HG03045 (cell line): ENCODE measurements at regions not wholly inside any gene's neighbourhood (a gene's known extent, or its start where the extent isn't known, plus 50 kb on each side); places are given as distances from the start of the nearest gene placed in this dataset.

Experiments used
- ATAC-seq: cut with Tn5 transposase; IDR thresholded peaks from one replicate; pipeline ENCODE4 v1.9.1; 2021; ENCODE audit warnings: mild to moderate bottlenecking, moderate library complexity; ENCODE audit not compliant: unreplicated experiment

DNA sequence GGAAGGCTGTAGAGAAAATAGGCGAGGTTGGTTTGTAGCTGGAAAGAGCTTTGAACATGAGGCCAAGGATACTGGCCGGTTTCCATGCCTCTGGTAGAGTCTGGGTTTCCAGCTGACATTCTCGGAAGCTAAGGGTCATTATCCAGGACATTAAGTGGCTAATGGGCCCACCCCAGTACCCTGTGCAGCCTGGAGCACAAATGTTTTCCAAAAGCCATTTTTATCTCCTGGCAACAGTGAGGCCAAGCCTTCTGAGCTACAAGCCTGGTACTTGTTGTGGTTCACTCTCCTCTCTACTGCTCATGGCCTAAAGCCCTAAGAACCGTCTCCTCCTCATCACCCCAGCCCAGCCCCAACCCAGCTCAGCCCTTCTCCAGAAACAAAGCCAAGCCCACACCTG lies 122.9 kb downstream of the DMRTA2 start:
- no peak for ATAC-seq

DNA sequence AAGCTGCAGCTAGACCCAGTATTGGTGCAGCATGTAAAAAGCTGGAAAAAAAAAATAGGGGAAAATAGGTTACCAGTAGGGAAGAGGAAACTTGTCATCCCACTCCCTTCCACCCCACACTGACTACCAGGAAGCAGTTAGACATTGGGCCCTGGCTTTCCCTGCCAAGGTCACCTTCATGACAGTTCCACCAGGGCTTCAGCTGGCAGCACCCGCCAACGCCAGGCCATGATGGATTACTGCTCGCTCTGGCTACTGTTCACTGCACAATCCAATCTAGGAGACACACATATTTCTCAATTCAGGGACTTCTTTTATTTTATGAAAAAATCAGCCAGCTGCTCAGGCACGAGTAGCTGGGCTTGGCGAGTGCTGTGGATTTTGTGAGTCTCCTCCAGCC lies 127.7 kb downstream of the DMRTA2 start:
- no peak for ATAC-seq

DNA sequence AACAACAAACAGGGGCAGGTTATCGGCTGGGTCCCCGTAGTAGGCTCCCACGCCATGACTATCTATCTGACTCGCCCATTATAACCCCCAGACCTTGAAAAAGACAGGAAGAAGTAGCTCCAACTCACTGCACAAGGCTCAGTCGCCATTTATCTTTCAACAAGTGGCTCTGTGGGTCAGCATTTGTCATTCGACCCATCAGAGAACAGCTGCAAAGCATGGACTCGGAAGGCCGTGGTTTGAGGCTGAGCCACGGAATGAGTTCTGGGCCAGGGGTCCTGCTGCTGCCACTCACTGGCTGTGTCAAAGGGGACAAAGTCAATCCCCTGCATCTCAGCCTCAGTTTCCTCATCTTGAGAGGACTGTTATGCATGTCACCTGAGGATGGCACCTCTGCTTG lies 131.0 kb downstream of the DMRTA2 start:
- ATAC-seq: no peak

DNA sequence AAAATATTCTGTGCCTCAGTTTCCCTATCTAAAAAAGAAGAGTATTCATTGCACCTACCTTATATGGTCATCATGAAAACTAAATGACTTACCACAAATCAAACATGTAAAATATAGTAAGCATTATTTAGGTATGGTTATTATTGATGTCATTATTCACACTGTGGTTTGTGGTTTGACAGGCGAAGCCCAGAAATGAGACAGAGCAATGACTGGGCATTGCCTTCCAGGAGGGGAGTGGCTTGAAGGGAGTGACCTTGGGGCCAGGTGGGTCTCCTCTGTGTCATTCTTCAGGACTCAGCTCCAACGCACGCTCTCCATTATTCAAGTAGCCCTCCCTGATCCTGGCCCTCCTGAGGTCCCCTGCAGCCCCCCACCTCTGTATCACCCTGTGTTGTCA lies 133.7 kb downstream of the DMRTA2 start:
- ATAC-seq: no peak

DNA sequence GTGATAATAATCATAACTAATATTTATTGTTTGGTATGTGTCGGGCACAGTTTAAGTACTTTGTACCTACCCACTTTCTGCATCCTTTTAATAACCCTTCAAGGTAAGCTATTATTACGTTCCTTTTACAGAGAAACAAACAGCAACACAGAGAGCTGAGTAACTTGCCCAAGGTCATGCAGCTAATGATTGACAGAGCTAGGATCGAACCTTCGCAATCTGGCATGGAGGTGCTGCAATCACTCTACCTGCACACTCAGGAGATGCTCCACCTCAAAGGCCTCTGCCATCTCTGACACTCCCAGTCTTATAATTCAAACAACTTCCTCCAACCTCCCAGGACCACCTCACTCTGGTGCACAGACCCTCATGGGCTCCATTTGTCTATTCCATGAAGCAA lies 137.2 kb downstream of the DMRTA2 start:
- ATAC-seq: no peak

DNA sequence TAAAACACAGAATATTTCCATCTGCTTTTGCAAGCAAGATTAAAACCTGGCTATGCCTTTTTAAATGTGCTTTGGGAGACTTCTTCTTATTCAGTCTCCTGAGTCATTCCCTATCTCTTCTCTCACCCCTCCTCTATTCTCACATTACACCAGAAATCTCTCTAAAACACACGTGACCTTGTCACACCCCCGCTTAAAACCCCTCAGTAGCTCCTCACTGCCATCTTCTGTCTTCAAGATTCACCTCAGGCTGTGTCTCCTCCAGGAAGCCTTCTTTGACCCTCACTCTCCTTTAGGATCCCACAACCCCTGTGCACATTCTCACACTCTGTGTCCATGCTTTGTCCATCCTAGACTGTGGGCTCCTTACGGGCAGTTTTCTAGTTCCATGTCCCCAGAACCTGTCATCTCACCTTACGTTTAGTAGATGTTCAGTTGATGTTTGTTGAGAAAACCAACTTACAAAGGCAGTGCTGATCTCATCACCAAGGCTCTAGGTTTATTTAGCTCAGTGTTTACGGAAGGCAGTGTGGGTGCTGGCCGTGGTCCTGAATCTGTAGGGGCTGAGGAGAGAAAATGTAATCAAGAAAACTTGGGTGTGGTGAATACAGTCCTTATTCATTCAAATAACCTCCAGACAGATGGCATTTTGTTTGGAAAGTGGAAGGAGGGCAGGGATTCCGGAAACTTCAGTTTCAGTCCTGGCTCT lies 143.5 kb downstream of the DMRTA2 start:
- ATAC-seq: no peak

DNA sequence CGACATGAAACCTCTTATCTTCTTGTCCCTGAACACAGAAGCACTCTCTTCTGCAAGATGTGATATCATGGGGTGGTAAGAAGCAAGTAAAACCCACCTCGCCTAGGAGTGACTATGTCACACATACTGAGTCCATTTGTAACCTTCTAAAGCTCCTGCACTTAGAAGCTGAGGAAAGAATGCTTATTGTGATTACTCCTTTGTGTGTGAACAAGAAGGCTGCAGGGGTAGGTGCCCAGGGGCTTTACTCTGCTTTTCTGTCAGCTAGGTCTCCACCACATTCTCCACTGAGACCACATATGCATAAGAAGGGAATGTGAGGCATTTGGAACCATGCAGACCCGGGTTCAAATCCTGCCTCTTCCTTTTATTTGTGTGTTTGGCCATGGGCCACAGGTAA lies 144.3 kb downstream of the DMRTA2 start:
- ATAC-seq: no peak

DNA sequence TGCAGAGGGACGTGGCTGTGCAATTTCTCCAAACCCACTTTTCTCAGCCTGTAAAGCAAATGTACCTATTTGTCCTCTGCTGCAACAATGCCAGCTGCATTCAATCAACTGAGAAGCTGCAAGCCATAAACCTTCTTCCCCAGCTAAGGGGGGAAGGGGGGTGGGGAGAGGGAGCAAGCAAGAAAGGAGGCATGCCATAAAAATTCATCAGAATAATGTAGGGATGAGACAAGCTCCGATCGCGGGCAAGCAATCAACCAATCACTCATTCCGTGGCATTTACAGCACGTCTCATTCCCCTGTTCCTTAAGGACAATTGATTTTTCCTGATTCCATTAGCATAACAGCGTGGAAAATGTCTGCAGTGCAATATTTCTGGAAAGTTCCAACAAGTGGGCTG lies 144.8 kb downstream of the DMRTA2 start:
- ATAC-seq: no peak

DNA sequence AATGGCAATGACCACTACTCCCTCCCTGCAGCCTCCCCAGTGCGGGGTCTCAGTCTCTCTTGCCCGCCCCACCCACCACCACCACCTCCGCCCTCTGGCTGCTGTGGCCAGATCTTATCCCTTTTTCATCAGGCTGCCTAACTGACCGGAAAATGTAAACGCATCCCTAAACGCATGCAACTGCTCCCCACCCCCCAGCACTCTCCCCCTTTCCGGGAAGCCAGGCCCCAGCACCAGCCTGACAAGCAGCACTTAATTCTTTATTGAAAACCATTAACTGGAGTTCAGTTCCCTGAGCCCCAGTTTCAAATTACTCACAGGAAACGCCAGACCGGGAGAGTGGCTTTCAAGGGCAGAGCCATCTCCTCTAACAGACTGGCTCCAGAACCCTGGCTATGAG lies 147.7 kb downstream of the DMRTA2 start:
- ATAC-seq: no peak

DNA sequence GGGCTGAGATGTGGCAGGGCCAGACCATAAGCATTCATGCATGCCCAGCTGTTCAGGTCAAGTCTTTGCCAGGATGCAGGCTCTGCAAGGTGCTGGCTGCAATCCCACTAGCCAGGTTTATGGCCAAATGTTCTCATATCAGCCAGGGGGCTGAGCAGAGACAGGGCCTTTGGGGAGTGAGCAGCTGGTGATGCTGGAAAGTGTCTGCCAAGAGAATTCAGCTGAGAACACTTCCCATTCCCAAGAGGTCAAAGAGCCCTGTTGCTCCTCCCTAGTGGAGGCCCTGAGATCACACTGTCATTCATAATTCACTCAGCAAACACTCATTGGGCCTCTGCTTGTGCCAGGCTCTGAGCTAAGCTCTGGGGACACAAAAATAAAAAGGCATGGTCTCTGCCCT lies 150.3 kb downstream of the DMRTA2 start:
- no peak for ATAC-seq

DNA sequence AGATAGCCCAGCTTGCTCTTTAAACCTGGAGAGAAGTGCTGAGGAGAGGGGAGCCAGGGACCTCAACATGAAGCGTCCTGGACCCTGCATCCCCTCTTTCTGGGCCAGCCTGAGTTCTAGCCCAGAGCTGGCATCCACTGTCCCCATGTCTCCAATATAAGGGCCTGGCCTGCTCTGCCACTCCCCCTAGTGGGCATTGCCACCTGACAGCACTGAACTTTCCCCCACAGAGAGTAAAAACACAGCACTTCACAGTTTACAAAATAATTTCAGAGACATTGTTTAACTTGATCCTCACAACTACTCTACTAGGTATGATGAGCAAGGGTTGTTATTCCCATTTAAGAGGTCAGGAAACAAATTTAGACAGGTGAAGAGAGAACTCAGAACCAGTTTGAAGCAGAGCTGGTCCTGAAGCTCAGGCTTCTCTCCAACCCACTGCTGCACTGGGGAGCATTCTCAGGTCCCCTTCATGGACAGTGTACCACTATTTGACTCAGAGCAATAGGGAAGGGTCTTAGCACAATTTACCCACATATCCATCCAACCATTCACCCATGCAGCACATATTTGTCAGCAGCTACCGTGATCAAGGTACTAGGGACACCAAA lies 151.2 kb downstream of the DMRTA2 start:
- ATAC-seq: peak; percentile 61

DNA sequence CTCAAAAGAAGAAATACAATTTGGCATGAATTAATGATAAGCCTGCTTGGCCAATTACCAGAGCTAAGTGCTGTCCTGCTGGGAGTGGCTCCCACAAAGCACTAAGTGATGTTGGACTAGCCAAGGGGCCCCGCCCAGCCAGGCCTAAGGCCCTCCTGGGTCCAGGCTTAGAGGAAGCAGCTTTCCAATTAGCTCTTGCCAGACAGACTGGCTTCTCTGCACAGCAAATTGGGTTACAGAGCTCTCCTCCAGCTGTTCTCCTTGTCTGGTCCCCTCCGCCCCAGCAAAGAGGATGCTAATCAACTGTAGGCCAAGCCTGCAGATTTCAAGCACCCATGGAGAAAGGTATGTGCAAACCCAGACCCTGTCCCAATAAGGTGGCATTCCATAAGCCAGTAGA lies 151.9 kb downstream of the DMRTA2 start:
- no peak for ATAC-seq

DNA sequence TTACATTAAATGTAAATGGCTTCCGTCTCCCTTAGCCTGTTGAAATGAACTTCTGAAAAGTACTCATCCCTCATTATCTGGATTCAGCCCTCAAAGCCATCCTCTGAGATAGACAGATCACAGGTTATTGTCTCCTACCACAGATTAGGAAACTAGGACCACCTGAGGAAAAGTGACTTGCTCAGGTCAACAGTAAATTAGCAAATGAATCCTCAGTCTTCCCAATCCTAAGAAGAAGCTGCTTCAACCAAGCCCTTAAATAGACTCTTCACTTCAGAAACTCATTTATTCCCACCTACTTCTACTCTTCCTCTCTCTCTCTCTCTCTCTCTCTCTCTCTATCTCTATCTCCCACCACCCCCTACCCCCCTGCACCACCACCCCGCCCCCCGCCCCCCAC lies 152.3 kb downstream of the DMRTA2 start:
- no peak for ATAC-seq

DNA sequence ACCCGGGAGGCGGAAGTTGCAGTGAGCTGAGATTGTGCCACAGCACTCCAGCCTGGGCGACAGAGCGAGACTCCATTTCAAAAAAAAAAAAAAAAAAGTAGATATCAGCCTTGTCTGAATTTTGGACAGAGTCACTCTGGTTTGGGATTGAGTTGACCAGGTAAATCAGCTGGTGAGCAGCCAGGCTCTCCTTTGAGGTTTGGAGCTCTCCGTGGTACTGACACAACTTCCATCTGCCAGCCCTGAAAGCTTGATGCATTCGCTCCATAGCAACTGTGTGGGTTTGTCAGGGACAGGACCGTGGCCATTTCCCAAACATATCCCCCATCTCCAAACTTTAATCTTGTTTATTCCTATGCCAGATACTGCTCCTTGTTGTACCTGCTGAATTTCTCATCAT lies 155.2 kb downstream of the DMRTA2 start:
- no peak for ATAC-seq

DNA sequence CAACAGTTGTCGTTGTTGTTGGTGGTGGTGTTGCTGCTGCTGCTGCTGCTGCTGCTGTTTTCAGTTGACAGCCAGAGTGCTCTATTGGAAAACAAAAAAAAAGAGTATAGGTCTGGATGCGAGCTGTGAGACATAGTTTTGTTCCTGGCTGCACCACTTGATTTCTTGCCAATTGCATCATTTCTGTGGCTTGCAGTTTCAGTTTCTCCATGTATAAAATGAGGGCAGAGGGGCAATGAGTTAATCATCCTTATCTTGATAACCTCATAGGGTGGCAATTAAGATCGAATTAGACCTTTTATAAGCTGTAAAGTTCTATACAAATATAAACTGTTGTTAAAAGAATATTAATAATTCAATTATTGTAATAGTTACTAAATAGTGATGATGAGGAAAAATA lies 156.7 kb downstream of the DMRTA2 start:
- no peak for ATAC-seq

DNA sequence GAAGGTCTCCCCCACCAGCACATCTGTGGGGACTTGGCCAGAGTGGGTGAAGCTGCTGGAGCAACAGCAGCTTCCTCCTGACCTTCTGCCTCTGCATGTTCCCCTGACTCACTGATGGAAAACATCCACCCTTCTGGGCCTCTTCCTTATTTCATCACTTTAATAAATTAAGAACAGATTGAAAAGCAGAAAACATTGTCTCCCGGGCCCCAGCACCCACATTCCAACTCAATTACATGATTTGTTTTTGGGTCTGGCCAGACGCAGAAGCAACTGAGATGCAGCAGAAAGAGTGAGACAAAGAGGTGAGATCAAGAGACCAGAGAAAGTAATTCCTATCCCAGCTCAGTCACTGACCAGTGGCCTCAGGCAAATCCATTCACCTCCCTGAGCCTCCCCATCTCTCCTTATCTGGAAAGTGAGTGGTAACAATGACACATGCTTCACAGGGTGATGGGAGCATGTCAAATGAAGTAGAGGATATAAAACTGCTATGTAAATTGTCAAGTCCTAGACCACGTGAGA lies 157.1 kb downstream of the ELAVL4 start:
- no peak for ATAC-seq

DNA sequence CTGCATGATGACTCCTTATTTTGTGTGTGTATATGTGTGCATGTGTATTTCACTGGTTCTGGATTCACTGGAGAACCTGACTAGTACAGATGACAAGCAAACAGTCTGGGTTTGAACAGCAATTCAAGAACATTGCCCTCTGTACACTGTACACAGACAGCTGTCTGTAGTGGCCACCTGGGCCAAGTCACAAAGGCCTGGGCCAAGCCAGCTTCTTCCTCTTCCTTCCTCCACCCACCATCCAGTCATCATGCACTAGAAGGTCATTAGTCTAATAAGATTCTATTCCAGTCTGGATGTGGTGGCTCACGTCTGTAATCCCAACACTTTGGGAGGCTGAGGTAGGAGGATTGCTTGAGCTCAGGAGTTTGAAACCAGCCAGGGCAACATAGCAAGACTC lies 155.9 kb downstream of the ELAVL4 start:
- no peak for ATAC-seq

DNA sequence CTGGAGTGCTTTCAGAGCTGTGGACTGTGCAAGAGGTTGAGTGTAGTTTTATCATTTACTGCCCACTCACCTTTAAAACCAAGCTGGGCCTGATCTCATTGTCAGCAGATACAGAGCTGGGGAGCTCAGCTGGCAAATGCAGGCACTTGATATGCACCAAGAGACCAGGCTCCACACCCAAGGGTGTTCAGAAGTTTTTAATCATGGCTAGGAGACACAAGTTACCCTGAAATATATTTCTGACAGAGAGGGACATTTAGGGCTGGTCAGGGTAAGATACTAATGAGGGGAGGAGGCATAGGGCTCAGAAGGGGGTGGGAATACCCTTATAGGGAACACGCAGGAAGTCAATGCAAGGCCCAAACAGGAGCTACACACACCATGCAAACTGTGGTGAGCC lies 153.7 kb downstream of the ELAVL4 start:
- no peak for ATAC-seq

DNA sequence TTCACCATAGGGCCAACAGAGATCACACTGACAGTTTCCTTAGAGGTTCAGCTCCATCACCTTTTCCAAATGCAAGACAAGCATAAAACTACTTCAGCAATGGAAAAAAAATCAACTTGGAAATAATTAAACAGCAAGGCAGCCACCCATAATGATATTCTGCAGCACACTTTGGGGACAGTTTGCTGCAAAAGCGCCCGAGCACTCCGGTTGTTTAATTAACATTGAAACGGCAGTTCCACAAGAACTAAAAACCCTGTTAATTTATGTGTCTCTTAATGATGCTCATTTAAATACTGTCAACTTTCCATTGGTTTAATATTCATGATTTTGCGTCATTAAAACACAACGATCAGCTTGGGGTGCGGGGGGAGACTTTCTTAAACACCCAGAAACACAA lies 153.2 kb downstream of the ELAVL4 start:
- no peak for ATAC-seq

DNA sequence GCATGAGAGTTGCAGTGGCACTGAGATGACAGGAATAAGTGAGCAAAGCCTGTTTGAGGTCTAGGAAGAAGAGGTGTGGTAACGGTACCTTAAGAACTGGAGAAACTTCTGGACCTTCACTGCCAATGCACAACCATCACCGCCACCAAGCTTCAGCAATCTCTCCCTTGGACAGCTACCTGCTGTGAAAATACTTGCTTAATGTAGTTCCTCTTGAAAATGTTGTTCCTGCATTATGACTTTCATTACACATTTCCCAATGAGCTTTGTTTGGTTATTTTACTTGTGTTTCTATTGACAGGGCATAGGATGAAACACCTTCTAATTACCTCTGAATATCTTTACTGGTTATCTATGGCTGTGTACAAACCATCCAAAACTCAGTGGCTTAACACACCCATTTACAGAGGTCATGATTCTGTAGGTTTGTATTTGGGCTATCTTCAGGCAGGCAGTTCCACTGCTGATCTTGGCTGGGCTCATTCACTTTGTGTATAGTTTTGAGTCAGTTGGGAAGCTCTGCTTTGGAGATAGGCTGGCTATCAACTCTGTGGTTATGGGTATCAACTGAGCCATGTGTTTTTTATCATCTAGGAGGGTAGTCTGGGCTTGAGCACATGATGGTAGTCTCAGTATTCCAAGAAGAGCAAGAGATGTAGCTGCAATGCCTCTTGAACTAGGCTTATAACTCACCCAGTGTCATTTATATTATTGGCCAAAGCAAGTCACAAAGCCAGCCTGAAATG lies 149.4 kb downstream of the ELAVL4 start:
- no peak for ATAC-seq

DNA sequence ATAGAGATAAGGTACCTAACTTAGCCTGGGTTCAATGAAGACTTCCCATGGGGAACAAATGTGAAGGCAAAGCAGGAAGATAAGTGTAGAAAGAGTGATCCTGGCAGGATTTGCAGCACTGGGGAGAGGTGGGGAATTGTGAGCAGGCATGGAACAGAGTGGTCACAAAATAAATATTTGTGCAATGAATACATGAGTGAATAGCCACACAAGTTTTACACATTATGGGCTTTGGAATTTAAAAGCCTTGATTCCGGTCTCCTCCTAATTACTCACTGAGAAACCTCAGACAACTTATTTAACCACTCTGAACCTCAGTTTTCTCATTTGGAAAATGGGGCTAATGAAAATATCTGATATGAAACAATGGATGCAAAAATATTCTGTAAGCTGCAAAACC lies 148.3 kb downstream of the ELAVL4 start:
- no peak for ATAC-seq
